ELF-1 (cell line): ENCODE measurements at regions not wholly inside any gene's neighbourhood (a gene's known extent, or its start where the extent isn't known, plus 50 kb on each side); places are given as distances from the start of the nearest gene placed in this dataset.

Source experiments
- DNase-seq: peaks from one replicate; pipeline ENCODE4 v3.0.0-alpha.2; 2016; ENCODE audit warnings: low read depth, low spot score

- DNase-seq = no peak
These were observed 64.3 kb upstream of the TTC34 start for GRCh38 chr1:2865571-2866421.

- DNase-seq = no peak
These were observed 65.1 kb upstream of the TTC34 start for GRCh38 chr1:2866422-2867086.

- no peak for DNase-seq
These were observed 65.6 kb upstream of the TTC34 start for GRCh38 chr1:2867087-2867425.

- DNase-seq = no peak
These were observed 66.4 kb upstream of the TTC34 start for GRCh38 chr1:2867861-2868260.

GRCh38 chr1:2868571-2869195 lies 67.2 kb upstream of the TTC34 start:
- no peak for DNase-seq

GRCh38 chr1:2871246-2871815 lies 69.8 kb upstream of the TTC34 start:
- DNase-seq = no peak

GRCh38 chr1:2874207-2874606 lies 72.7 kb upstream of the TTC34 start:
- DNase-seq = no peak

- DNase-seq = no peak
These were observed 73.4 kb upstream of the TTC34 start for GRCh38 chr1:2874607-2875480.

- peak; percentile 45 for DNase-seq
These were observed 74.4 kb upstream of the TTC34 start for GRCh38 chr1:2875707-2876561.

- no peak for DNase-seq
These were observed 75.4 kb upstream of the TTC34 start for GRCh38 chr1:2876846-2877245.

GRCh38 chr1:2877391-2877790 lies 75.9 kb upstream of the TTC34 start:
- DNase-seq = no peak

GRCh38 chr1:2878591-2878990 lies 77.1 kb upstream of the TTC34 start:
- no peak for DNase-seq

GRCh38 chr1:2879026-2879425 lies 77.5 kb upstream of the TTC34 start:
- DNase-seq = no peak

GRCh38 chr1:2879591-2879990 lies 78.1 kb upstream of the TTC34 start:
- no peak for DNase-seq

- no peak for DNase-seq
These were observed 78.6 kb upstream of the TTC34 start for GRCh38 chr1:2880086-2880485.

- DNase-seq = no peak
These were observed 79.4 kb upstream of the TTC34 start for GRCh38 chr1:2880812-2881295.

GRCh38 chr1:2881556-2881955 lies 80.1 kb upstream of the TTC34 start:
- DNase-seq = no peak

GRCh38 chr1:2882966-2883696 lies 81.6 kb upstream of the TTC34 start:
- DNase-seq = peak; percentile 64

- no peak for DNase-seq
These were observed 83.5 kb upstream of the TTC34 start for GRCh38 chr1:2885001-2885400.

- no peak for DNase-seq
These were observed 85.1 kb upstream of the TTC34 start for GRCh38 chr1:2886631-2887030.
